ENCODE measurements at regions not wholly inside any gene's neighbourhood (a gene's known extent, or its start where the extent isn't known, plus 50 kb on each side); places are given as distances from the start of the nearest gene placed in this dataset.

GRCh38 chr11:114955923-114956322, 277.6 kb downstream of the NXPE2 start:
- Histone ChIP-seq H3K36me3 (ENCODE audit: control insufficient read depth in 4 of 4, insufficient read depth in 3 of 4, low read depth in 1 of 4, low read length in 3 of 4) (no peaks in the 10 kb centered on the region), H3K27me3 (ENCODE audit: control insufficient read depth in 4 of 4, insufficient read depth in 4 of 4, low read length in 3 of 4) (no peaks in the 10 kb centered on the region), H3K9ac (ENCODE audit: low read depth in 1 of 2, low read length in 2 of 2) (no peak overlapping the region), H3K4me3 (ENCODE audit: low read depth in 1 of 3, low read length in 3 of 3) (no peak overlapping the region), H3K4me1 (ENCODE audit: control insufficient read depth in 4 of 4, insufficient read depth in 4 of 4, low read length in 3 of 4) (no peaks in the 10 kb centered on the region), H3K9me3 (ENCODE audit: control insufficient read depth in 4 of 4, low read length in 3 of 4) (peaks cover 0 to 3% (median 0%) of the 10 kb centered on the region in 4 donors), H3K27ac (ENCODE audit: low read depth in 1 of 2, low read length in 2 of 2) (no peak overlapping the region)
- DNase-seq (ENCODE audit: low spot score), result no peak
- 68% methylated on average over 1 of the region's 1 CpG for WGBS
- TF ChIP-seq HNF4A (conservative IDR thresholded peaks at IDR 0.05) (no peak), FOXA2 (IDR thresholded peaks at IDR 0.05) (no peak), TAF1 (conservative IDR thresholded peaks at IDR 0.05) (no peak), YY1 (IDR thresholded peaks at IDR 0.05) (no peak), RAD21 (IDR thresholded peaks at IDR 0.05) (no peak), HNF4G (IDR thresholded peaks at IDR 0.05) (no peak), NR2F2 (IDR thresholded peaks at IDR 0.05) (no peak), EGR1 (IDR thresholded peaks at IDR 0.05; ENCODE audit: low read depth in 2 of 2) (no peak), ATF3 (IDR thresholded peaks at IDR 0.05) (no peak), FOXA1 (IDR thresholded peaks at IDR 0.05) (no peak), GABPA (IDR thresholded peaks at IDR 0.05 in 1 of 2, conservative IDR thresholded peaks at IDR 0.05 in 1 of 2) (no peak), ZBTB33 (IDR thresholded peaks at IDR 0.05) (no peak), CTCF (IDR thresholded peaks at IDR 0.05; ENCODE audit: low read depth, low read length, missing input control) (no peak), REST (IDR thresholded peaks at IDR 0.05) (no peak), MAX (IDR thresholded peaks at IDR 0.05) (no peak), SP1 (IDR thresholded peaks at IDR 0.05) (no peak), RXRA (IDR thresholded peaks at IDR 0.05) (no peak), JUND (IDR thresholded peaks at IDR 0.05) (no peak)
